Transverse colon (tissue), 4 donors: ENCODE measurements at regions not wholly inside any gene's neighbourhood (a gene's known extent, or its start where the extent isn't known, plus 50 kb on each side); places are given as distances from the start of the nearest gene placed in this dataset.

ENCODE experiments used
- DNase-seq: peaks from one replicate; pipeline ENCODE4 v3.0.0-alpha.2; 2019
- H3K27ac ChIP-seq, 4 donors: fragments of 200-600 bp; sonication (generic); 2 replicates each; pipeline ENCODE4 v1.5.1; 2016 to 2018; ENCODE audit warnings: inconsistent platforms in 4 of 4
- H3K27me3 ChIP-seq: fragments of 200-600 bp; sonication (generic); 2 replicates; pipeline ENCODE4 v1.5.1; 2017; ENCODE audit warnings: inconsistent platforms
- H3K36me3 ChIP-seq, 4 donors: fragments of 200-600 bp; sonication (generic); 2 replicates each; pipeline ENCODE4 v1.5.1; 2017 to 2019; ENCODE audit warnings: inconsistent platforms in 4 of 4
- H3K4me1 ChIP-seq, 4 donors: fragments of 200-600 bp; sonication (generic); 2 replicates each; pipeline ENCODE4 v1.5.1; 2017 to 2020; ENCODE audit warnings: inconsistent platforms in 4 of 4
- H3K4me3 ChIP-seq, 4 donors: fragments of 200-600 bp; sonication (generic); 1 replicate in 1 of 4; 2 replicates in 3 of 4; pipeline versions ENCODE4 v1.5.1 to v1.6.1; 2017 to 2019; ENCODE audit warnings: inconsistent platforms in 4 of 4
- H3K9me3 ChIP-seq, 2 donors: fragments of 200-600 bp; sonication (generic); 2 replicates each; pipeline ENCODE4 v1.5.1; 2017 to 2019; ENCODE audit warnings: inconsistent platforms in 2 of 2
- CTCF ChIP-seq, 5 experiments: fragments of 200-600 bp in 3 of 5; fragments of 450-650 bp in 2 of 5; sonication (generic) in 3 of 5; IDR thresholded peaks; 1 replicate in 2 of 5; 2 replicates in 3 of 5; pipeline ENCODE4 v1.5.1; 2016 to 2017; ENCODE audit warnings: antibody characterized with exemption in 5 of 5, inconsistent platforms in 3 of 5, mild to moderate bottlenecking in 2 of 5, moderate library complexity in 1 of 5
- EP300 ChIP-seq: sonication (generic); formaldehyde crosslinking; IDR thresholded peaks from one replicate; pipeline ENCODE4 v1.6.1; 2017; ENCODE audit warnings: antibody characterized with exemption, low read depth
- POLR2A ChIP-seq: fragments of 450-650 bp; IDR thresholded peaks from one replicate; pipeline ENCODE4 v1.6.1; 2016; ENCODE audit warnings: antibody characterized with exemption, mild to moderate bottlenecking, moderate library complexity
- POLR2AphosphoS5 ChIP-seq, 3 donors: sonication (generic); formaldehyde crosslinking; IDR thresholded peaks; one replicate each; pipeline ENCODE4 v1.6.1; 2016; ENCODE audit warnings: antibody characterized with exemption in 3 of 3
- WGBS, 2 donors: methylation state at CpG; one replicate each; pipeline ENCODE4 v1.1.5; 2018; ENCODE audit warnings: low coverage in 1 of 2; 5-methylcytosine and 5-hydroxymethylcytosine counted together
- in situ Hi-C, 4 donors: fragments of 200-750 bp; cut with MboI; loops; one replicate each; pipeline versions ENCODE4 v1.15.0 to v1.15.1; 2017; ENCODE audit warnings: low sequenced_read_pairs in 3 of 4, low pct_ligation_motif_present in 1 of 4, low pct_unique_long_range_greater_than_20kb in 1 of 4
- intact Hi-C: fragments of 100-400 bp; cut with DNase I; formaldehyde crosslinking; loops from one replicate; pipeline ENCODE4 v1.15.1; 2023; ENCODE audit warnings: low total_unique reads

DNA sequence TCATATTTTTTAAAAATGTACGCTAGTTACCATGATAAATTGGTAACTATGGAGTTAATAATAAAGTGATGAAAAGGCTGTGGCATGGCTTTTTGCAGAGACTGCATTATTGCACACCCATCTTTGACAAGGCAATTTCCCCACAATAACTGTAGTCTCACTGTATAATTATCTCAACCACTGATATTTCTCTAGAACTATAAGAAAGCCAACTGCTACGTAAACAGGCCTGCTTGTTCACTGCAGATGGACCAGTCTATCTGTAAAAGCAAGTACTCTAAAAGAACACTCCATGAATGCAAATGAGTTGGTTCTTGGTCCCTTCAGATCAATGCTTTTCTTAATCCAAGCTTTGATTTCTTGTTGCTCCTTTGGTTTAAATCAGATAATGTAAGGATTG lies 218.7 kb downstream of the RBM43 start:
- Histone ChIP-seq H3K4me3 (no peak overlapping the region), H3K27me3 (no peaks in the 10 kb centered on the region), H3K4me1 (no peaks in the 10 kb centered on the region), H3K9me3 (no peaks in the 10 kb centered on the region), H3K27ac (no peak overlapping the region), H3K36me3 (no peaks in the 10 kb centered on the region)
- intact Hi-C loops, result no loop called here
- in situ Hi-C loops, result no loop called here
- 86 to 87% methylated on average over 2 of the region's 2 CpGs for WGBS, 2 donors
- DNase-seq, result no peak
- TF ChIP-seq CTCF (IDR thresholded peaks at IDR 0.05) (no peak), POLR2A (no peak), EP300 (no peak), POLR2AphosphoS5 (IDR thresholded peaks at IDR 0.05) (no peak)

DNA sequence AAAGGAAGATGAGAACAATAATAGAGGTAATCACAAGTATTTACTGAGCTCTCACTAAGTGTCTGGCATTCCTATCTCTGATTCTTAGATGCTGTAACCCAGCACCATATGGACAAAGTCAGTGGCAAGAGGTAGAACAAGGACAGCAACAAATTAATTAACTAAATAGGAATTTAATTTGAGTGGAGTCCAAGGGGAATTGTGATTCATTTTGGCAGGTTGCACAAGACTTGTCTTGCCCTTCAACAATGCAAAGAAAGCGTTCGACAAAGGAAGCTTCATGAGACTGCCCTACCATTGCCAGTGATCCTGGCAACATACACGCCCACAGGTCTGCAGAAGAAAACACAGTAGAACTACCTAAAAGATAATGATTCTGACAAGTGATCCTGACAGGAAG lies 221.6 kb downstream of the RBM43 start:
- Histone ChIP-seq H3K27me3 (no peaks in the 10 kb centered on the region), H3K4me3 (no peak overlapping the region), H3K36me3 (no peaks in the 10 kb centered on the region), H3K27ac (no peak overlapping the region), H3K4me1 (no peaks in the 10 kb centered on the region), H3K9me3 (no peaks in the 10 kb centered on the region)
- intact Hi-C loops (no loop called here), in situ Hi-C loops (no loop called here)
- TF ChIP-seq EP300, result no peak
- TF ChIP-seq POLR2A, result no peak
- no peak for TF ChIP-seq POLR2AphosphoS5 (IDR thresholded peaks at IDR 0.05)
- no peak for TF ChIP-seq CTCF (IDR thresholded peaks at IDR 0.05)
- no peak for DNase-seq
- 84% methylated on average over 3 of the region's 3 CpGs; no CpG with 5 or more reads in 1 of the 2 donors for WGBS, 2 donors

- TF ChIP-seq CTCF (IDR thresholded peaks at IDR 0.05) (no peak), POLR2AphosphoS5 (IDR thresholded peaks at IDR 0.05) (no peak), EP300 (no peak), POLR2A (no peak)
- intact Hi-C loops (no loop called here), in situ Hi-C loops (no loop called here)
- no peak for DNase-seq
- H3K27ac ChIP-seq, result no peak overlapping the region
- H3K9me3 ChIP-seq, result no peaks in the 10 kb centered on the region
- no peaks in the 10 kb centered on the region for H3K36me3 ChIP-seq
- H3K4me1 ChIP-seq, result peaks cover 0 to under 1% (median 0%) of the 10 kb centered on the region in 4 donors
- no peak overlapping the region for H3K4me3 ChIP-seq
- 63 to 74% methylated on average over 4 to 6 of the region's 6 CpGs for WGBS, 2 donors
- H3K27me3 ChIP-seq, result no peaks in the 10 kb centered on the region
Measured at GRCh38 chr2:151038516-151038915, 223.1 kb downstream of the RBM43 start.

DNA sequence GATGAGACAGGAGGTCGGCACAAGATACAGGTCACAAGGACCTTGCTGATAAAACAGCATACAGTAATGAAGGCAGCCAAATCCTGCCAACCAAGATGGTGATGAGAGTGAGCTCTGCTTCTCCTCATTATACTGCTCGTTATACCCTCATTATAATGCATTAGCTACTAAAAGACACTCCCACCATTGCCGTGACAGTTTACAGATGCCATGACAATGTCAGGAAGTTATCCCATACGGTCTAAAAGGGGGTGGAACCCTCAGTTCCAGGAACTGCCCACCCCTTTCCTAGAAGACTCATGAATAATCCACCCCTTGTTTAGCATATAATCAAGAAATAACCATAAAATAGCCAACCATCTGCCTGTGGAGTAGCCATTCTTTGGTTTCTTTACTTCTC lies 224.2 kb downstream of the RBM43 start:
- Histone ChIP-seq H3K27ac (no peak overlapping the region), H3K9me3 (no peaks in the 10 kb centered on the region), H3K4me1 (peaks cover 0 to 3% (median 0%) of the 10 kb centered on the region in 4 donors), H3K27me3 (no peaks in the 10 kb centered on the region), H3K36me3 (no peaks in the 10 kb centered on the region), H3K4me3 (no peak overlapping the region)
- WGBS, 2 donors, result 67 to 69% methylated on average over 2 to 4 of the region's 4 CpGs
- in situ Hi-C loops (no loop called here), intact Hi-C loops (no loop called here)
- no peak for DNase-seq
- no peak for TF ChIP-seq POLR2AphosphoS5 (IDR thresholded peaks at IDR 0.05)
- no peak for TF ChIP-seq CTCF (IDR thresholded peaks at IDR 0.05)
- no peak for TF ChIP-seq POLR2A
- no peak for TF ChIP-seq EP300
